HG02870 (cell line): ENCODE measurements at regions not wholly inside any gene's neighbourhood (a gene's known extent, or its start where the extent isn't known, plus 50 kb on each side); places are given as distances from the start of the nearest gene placed in this dataset.

Source experiments
- ATAC-seq: cut with Tn5 transposase; IDR thresholded peaks from one replicate; pipeline ENCODE4 v1.9.1; 2021; ENCODE audit warnings: mild to moderate bottlenecking, moderate library complexity; ENCODE audit not compliant: unreplicated experiment

- ATAC-seq, result no peak
Measured at GRCh38 chr7:18445483-18445882, 50.1 kb upstream of the HDAC9 start.
